GM12878 (cell line): ENCODE measurements at regions not wholly inside any gene's neighbourhood (a gene's known extent, or its start where the extent isn't known, plus 50 kb on each side); places are given as distances from the start of the nearest gene placed in this dataset.

Experiments used
- ASH2L ChIP-seq: fragments of 300-600, 200-600 bp; sonication (generic); IDR thresholded peaks from 2 replicates; pipeline ENCODE4 v1.6.1; 2017; ENCODE audit warnings: low read depth, mild to moderate bottlenecking, borderline replicate concordance
- CTCF ChIP-seq, 3 experiments: IDR thresholded peaks in 2 of 3; conservative IDR thresholded peaks in 1 of 3; 2 replicates each; pipeline ENCODE4 v1.5.1; 2011; ENCODE audit warnings: low read depth in 3 of 3, low read length in 3 of 3, mild to moderate bottlenecking in 3 of 3, control low read depth in 2 of 3, moderate library complexity in 2 of 3, inconsistent platforms in 1 of 3, mixed read lengths in 1 of 3; ENCODE audit not compliant: control insufficient read depth in 2 of 3, insufficient read depth in 1 of 3; ENCODE audit errors: extremely low read depth in 1 of 3
- ESRRA ChIP-seq: IDR thresholded peaks from 2 replicates; pipeline ENCODE4 v1.6.1; 2012; ENCODE audit warnings: mild to moderate bottlenecking, low read length, improper control_type of control experiment
- ETV6 ChIP-seq, 2 experiments: fragments of 450-650 bp in 1 of 2; IDR thresholded peaks in 1 of 2; conservative IDR thresholded peaks in 1 of 2; 2 replicates each; pipeline ENCODE4 v1.6.1; 2014; ENCODE audit warnings: antibody characterized with exemption in 1 of 2, borderline replicate concordance in 1 of 2, low read depth in 1 of 2, mild to moderate bottlenecking in 1 of 2, moderate library complexity in 1 of 2
- GABPA ChIP-seq: IDR thresholded peaks from 2 replicates; pipeline ENCODE4 v1.6.1; 2014; ENCODE audit warnings: antibody characterized with exemption, low read depth, mild to moderate bottlenecking, inconsistent platforms
- IKZF1 ChIP-seq: fragments of 450-650 bp; conservative IDR thresholded peaks from 2 replicates; pipeline ENCODE4 v1.6.1; 2017; ENCODE audit warnings: antibody characterized with exemption, mild to moderate bottlenecking
- MAX ChIP-seq: IDR thresholded peaks from 2 replicates; pipeline ENCODE4 v1.6.1; 2012; ENCODE audit warnings: low read depth, low read length, improper control_type of control experiment
- MXI1 ChIP-seq: fragments of 150-350 bp; IDR thresholded peaks from 2 replicates; pipeline ENCODE4 v1.6.1; 2011; ENCODE audit warnings: low read depth, mild to moderate bottlenecking, inconsistent platforms, low read length, improper control_type of control experiment
- POLR2A ChIP-seq: IDR thresholded peaks from 2 replicates; pipeline ENCODE4 v1.6.1; 2011; ENCODE audit warnings: low read depth, mild to moderate bottlenecking, low read length
- POLR2AphosphoS5 ChIP-seq: IDR thresholded peaks from 2 replicates; pipeline ENCODE4 v1.6.1; 2011; ENCODE audit warnings: mild to moderate bottlenecking, low read length, inconsistent platforms
- RBBP5 ChIP-seq: fragments of 200-600 bp; sonication (generic); conservative IDR thresholded peaks from 2 replicates; pipeline ENCODE4 v1.6.1; 2016
- TAF1 ChIP-seq: IDR thresholded peaks from 2 replicates; pipeline ENCODE4 v1.6.1; 2011; ENCODE audit warnings: mild to moderate bottlenecking, low read depth, low read length, borderline replicate concordance

- no peak for TF ChIP-seq POLR2AphosphoS5
- no peak for TF ChIP-seq RBBP5
- TF ChIP-seq MXI1 = no peak
- no peak for TF ChIP-seq MAX
- TF ChIP-seq GABPA = no peak
- TF ChIP-seq ETV6 (conservative IDR thresholded peaks at IDR 0.05 in 1 of 2, IDR thresholded peaks at IDR 0.05 in 1 of 2; ENCODE audit: borderline replicate concordance in 1 of 2, low read depth in 1 of 2) = no peak
- TF ChIP-seq POLR2A = no peak
- no peak for TF ChIP-seq CTCF (IDR thresholded peaks at IDR 0.05 in 2 of 3, conservative IDR thresholded peaks at IDR 0.05 in 1 of 3; ENCODE audit: control insufficient read depth in 2 of 3, extremely low read depth in 1 of 3, insufficient read depth in 1 of 3, low read depth in 3 of 3, low read length in 3 of 3)
- TF ChIP-seq IKZF1 = no peak
- no peak for TF ChIP-seq ASH2L
- no peak for TF ChIP-seq TAF1
- TF ChIP-seq ESRRA = no peak
These were observed 859.5 kb downstream of the USP25 start for GRCh38 chr21:16589006-16589898.
